ENCODE measurements at regions not wholly inside any gene's neighbourhood (a gene's known extent, or its start where the extent isn't known, plus 50 kb on each side); places are given as distances from the start of the nearest gene placed in this dataset.

GRCh38 chr12:65556676-65557437, 267.4 kb upstream of the HMGA2 start:
- peak; percentile 70 for DNase-seq

- DNase-seq: no peak
Measured at GRCh38 chr12:65557438-65558181, 266.7 kb upstream of the HMGA2 start.

- no peak for DNase-seq
Measured at GRCh38 chr12:65560286-65560685, 264.0 kb upstream of the HMGA2 start.

GRCh38 chr12:65561798-65562382, 262.4 kb upstream of the HMGA2 start:
- no peak for DNase-seq

- no peak for DNase-seq
Measured at GRCh38 chr12:65565601-65566560, 258.4 kb upstream of the HMGA2 start.

GRCh38 chr12:65566751-65567150, 257.5 kb upstream of the HMGA2 start:
- no peak for DNase-seq

- no peak for DNase-seq
Measured at GRCh38 chr12:65567820-65568219, 256.5 kb upstream of the HMGA2 start.

- DNase-seq: no peak
Measured at GRCh38 chr12:65568517-65568916, 255.8 kb upstream of the HMGA2 start.

GRCh38 chr12:65570451-65571130, 253.7 kb upstream of the HMGA2 start:
- DNase-seq: no peak

GRCh38 chr12:65574867-65575266, 249.4 kb upstream of the HMGA2 start:
- DNase-seq: no peak

GRCh38 chr12:65584016-65584415, 240.3 kb upstream of the HMGA2 start:
- DNase-seq: no peak

- DNase-seq: no peak
Measured at GRCh38 chr12:65585648-65586602, 238.4 kb upstream of the HMGA2 start.

- no peak for DNase-seq
Measured at GRCh38 chr12:65586796-65587195, 237.5 kb upstream of the HMGA2 start.

GRCh38 chr12:65590318-65590717, 234.0 kb upstream of the HMGA2 start:
- DNase-seq: no peak

GRCh38 chr12:65592416-65592815, 231.9 kb upstream of the HMGA2 start:
- no peak for DNase-seq

GRCh38 chr12:65593239-65593701, 231.0 kb upstream of the HMGA2 start:
- DNase-seq: no peak

- no peak for DNase-seq
Measured at GRCh38 chr12:65594409-65594808, 229.9 kb upstream of the HMGA2 start.

- no peak for DNase-seq
Measured at GRCh38 chr12:65595016-65595560, 229.2 kb upstream of the HMGA2 start.

GRCh38 chr12:65596514-65597091, 227.7 kb upstream of the HMGA2 start:
- no peak for DNase-seq

GRCh38 chr12:65597527-65597926, 226.8 kb upstream of the HMGA2 start:
- no peak for DNase-seq
